Peyer's patch (tissue), 4 donors: ENCODE measurements at regions not wholly inside any gene's neighbourhood (a gene's known extent, or its start where the extent isn't known, plus 50 kb on each side); places are given as distances from the start of the nearest gene placed in this dataset.

ENCODE experiments used
- DNase-seq, 3 donors: peaks; one replicate each; pipeline ENCODE4 v3.0.0-alpha.2; 2017 to 2019
- H3K27ac ChIP-seq, 4 donors: fragments of 200-600 bp; sonication (generic); one replicate each; pipeline ENCODE4 v1.5.1; 2016 to 2019
- H3K27me3 ChIP-seq, 2 donors: fragments of 200-600 bp; sonication (generic); one replicate each; pipeline ENCODE4 v1.5.1; 2019
- H3K36me3 ChIP-seq, 3 donors: fragments of 200-600 bp; sonication (generic); one replicate each; pipeline ENCODE4 v1.5.1; 2016 to 2019
- H3K4me1 ChIP-seq, 4 donors: fragments of 200-600 bp; sonication (generic); one replicate each; pipeline ENCODE4 v1.5.1; 2016 to 2019
- H3K4me3 ChIP-seq, 4 donors: fragments of 200-600 bp; sonication (generic); 1 replicate in 3 of 4; 2 replicates in 1 of 4; pipeline ENCODE4 v1.5.1; 2016 to 2019; ENCODE audit warnings: mild to moderate bottlenecking in 1 of 4
- H3K9me3 ChIP-seq, 4 donors: fragments of 200-600 bp; sonication (generic); one replicate each; pipeline ENCODE4 v1.5.1; 2016 to 2019; ENCODE audit warnings: mild to moderate bottlenecking in 1 of 4
- POLR2A ChIP-seq, 2 donors: fragments of 450-650 bp; IDR thresholded peaks; one replicate each; pipeline ENCODE4 v1.5.1; 2017; ENCODE audit warnings: antibody characterized with exemption in 2 of 2, mild to moderate bottlenecking in 2 of 2, moderate library complexity in 2 of 2
- TF ChIP-seq, protein P1 (sequence below), 6 experiments: fragments of 450-650 bp in 4 of 6; fragments of 200-600 bp in 2 of 6; sonication (generic) in 1 of 6; IDR thresholded peaks; one replicate each; pipeline ENCODE4 v1.5.1; 2017 to 2019; ENCODE audit warnings: antibody characterized with exemption in 6 of 6, mild to moderate bottlenecking in 3 of 6, moderate library complexity in 1 of 6

DNA sequence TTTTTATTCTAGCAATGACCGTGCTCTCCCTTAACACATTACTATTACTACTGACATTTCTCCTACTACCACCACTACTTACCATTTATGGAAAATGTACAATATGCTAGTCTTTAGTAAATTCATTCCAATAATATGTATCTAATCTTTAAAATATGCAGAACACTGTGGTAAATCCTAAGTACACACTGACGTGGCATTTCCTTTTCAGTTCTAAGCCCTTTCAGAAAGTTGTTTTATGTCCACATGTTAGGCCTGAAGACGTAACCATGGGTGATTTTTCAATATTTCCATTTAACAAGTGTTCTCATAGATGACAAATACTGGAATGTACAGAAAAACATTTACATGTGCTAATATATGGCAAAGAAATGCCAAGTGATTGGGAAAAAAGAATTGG lies 268.6 kb upstream of the SLIT2 start:
- no peak for DNase-seq
- Histone ChIP-seq H3K4me3 (no peak overlapping the region), H3K27me3 (no peaks in the 10 kb centered on the region), H3K27ac (no peak overlapping the region), H3K9me3 (no peaks in the 10 kb centered on the region), H3K4me1 (no peaks in the 10 kb centered on the region), H3K36me3 (no peaks in the 10 kb centered on the region)
- no peak for TF ChIP-seq POLR2A (IDR thresholded peaks at IDR 0.05)
- TF ChIP-seq, protein P1, sequence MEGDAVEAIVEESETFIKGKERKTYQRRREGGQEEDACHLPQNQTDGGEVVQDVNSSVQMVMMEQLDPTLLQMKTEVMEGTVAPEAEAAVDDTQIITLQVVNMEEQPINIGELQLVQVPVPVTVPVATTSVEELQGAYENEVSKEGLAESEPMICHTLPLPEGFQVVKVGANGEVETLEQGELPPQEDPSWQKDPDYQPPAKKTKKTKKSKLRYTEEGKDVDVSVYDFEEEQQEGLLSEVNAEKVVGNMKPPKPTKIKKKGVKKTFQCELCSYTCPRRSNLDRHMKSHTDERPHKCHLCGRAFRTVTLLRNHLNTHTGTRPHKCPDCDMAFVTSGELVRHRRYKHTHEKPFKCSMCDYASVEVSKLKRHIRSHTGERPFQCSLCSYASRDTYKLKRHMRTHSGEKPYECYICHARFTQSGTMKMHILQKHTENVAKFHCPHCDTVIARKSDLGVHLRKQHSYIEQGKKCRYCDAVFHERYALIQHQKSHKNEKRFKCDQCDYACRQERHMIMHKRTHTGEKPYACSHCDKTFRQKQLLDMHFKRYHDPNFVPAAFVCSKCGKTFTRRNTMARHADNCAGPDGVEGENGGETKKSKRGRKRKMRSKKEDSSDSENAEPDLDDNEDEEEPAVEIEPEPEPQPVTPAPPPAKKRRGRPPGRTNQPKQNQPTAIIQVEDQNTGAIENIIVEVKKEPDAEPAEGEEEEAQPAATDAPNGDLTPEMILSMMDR (IDR thresholded peaks at IDR 0.05) = no peak

DNA sequence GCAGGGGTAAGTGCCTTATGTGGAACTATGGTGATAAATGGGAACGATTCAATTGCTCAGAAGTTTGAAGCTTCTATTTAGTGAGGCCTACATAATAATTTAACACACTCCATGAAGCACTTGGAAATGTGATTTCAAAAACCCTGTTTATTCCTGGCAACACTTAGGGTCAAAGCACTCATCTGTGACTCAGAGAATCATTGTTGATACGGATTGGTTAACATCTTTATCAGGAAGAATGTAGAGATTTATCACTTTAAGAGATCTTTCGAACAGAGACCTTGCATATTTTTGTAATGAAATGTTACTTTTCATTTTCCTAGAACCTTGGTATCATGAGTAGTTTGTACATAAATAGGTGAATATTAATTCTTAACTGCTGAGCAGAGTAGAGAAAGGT lies 269.1 kb upstream of the SLIT2 start:
- H3K4me3 ChIP-seq = no peak overlapping the region
- no peaks in the 10 kb centered on the region for H3K27me3 ChIP-seq
- H3K4me1 ChIP-seq = no peaks in the 10 kb centered on the region
- DNase-seq = no peak
- no peak overlapping the region for H3K27ac ChIP-seq
- H3K9me3 ChIP-seq = no peaks in the 10 kb centered on the region
- no peak for TF ChIP-seq POLR2A (IDR thresholded peaks at IDR 0.05)
- TF ChIP-seq, protein P1 (IDR thresholded peaks at IDR 0.05) = no peak
- H3K36me3 ChIP-seq = no peaks in the 10 kb centered on the region

DNA sequence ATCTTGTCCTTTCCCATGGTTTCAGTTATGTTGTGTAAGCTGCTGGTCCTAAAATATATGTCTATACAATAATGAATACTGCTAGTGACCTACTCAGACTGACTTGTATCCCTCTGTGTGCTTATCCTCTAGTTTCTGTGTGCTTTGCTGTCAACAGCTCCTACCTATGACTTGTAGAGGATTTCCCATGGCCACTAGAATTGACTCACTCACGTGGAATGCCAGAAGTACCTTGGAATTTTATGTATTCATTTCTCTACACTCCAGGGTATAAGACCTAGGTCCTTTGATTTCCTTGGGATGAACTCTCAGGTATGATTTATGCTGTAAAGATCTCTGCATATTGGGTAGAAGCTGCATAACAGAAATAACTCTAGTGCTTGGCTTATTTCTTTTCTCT lies 279.9 kb upstream of the SLIT2 start:
- H3K4me1 ChIP-seq = no peaks in the 10 kb centered on the region

DNA sequence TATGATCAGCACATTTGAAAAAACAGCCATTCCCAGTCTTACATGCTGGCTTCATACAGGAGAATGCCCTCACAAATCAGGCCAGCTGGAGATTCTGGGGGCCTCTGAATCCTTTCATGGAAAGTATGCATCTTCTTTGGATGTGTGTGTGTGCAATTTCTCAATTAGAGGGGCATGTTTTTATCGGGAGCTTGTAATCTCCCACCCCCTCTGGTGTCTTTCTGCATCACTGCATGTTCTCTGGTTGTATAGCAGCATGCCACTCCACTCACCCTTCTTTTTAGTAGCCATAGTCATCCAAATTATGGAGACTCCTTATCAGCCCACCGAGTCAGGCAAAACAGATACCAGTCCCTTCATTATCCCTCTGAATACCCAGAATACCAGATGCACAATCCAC lies 282.2 kb upstream of the SLIT2 start:
- Histone ChIP-seq H3K27ac (no peak overlapping the region), H3K4me3 (no peak overlapping the region), H3K27me3 (no peaks in the 10 kb centered on the region), H3K36me3 (no peaks in the 10 kb centered on the region), H3K9me3 (peaks cover 0 to 6% (median 0%) of the 10 kb centered on the region in 4 donors), H3K4me1 (no peaks in the 10 kb centered on the region)
- DNase-seq = no peak
- TF ChIP-seq, protein P1 (IDR thresholded peaks at IDR 0.05) = no peak
- no peak for TF ChIP-seq POLR2A (IDR thresholded peaks at IDR 0.05)

More for the DNA sequence above, 279.9 kb upstream of the SLIT2 start:
- H3K4me3 ChIP-seq = no peak overlapping the region
- no peaks in the 10 kb centered on the region for H3K9me3 ChIP-seq
- no peak overlapping the region for H3K27ac ChIP-seq
- no peaks in the 10 kb centered on the region for H3K27me3 ChIP-seq
- TF ChIP-seq, protein P1 (IDR thresholded peaks at IDR 0.05) = no peak
- TF ChIP-seq POLR2A (IDR thresholded peaks at IDR 0.05) = no peak
- no peaks in the 10 kb centered on the region for H3K36me3 ChIP-seq
- no peak for DNase-seq

DNA sequence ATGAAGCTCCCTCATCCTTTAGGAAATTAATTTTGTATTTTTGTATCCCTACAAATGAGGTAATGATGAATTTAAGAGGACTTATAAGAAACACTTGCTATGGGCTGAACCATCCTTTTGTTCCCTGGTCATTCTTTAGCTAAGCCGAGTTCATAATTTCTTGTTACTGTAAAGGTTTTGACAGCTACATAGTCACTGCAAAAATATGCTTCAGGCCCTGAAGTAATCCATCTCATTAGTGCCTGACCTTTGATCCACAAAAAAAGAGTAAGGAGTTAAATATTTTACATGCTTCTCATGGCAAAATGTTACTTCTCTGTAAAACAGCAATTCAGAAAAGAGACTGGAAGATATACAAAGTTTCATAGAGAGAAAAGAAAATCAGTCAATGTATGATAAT lies 290.6 kb upstream of the SLIT2 start:
- H3K27me3 ChIP-seq = no peaks in the 10 kb centered on the region
- H3K4me3 ChIP-seq = no peak overlapping the region
- DNase-seq = no peak
- H3K4me1 ChIP-seq = no peaks in the 10 kb centered on the region
- H3K27ac ChIP-seq = no peak overlapping the region
- peaks cover 0 to 5% (median 0%) of the 10 kb centered on the region in 4 donors for H3K9me3 ChIP-seq
- no peak for TF ChIP-seq POLR2A (IDR thresholded peaks at IDR 0.05)
- TF ChIP-seq, protein P1 (IDR thresholded peaks at IDR 0.05) = no peak
- H3K36me3 ChIP-seq = no peaks in the 10 kb centered on the region

DNA sequence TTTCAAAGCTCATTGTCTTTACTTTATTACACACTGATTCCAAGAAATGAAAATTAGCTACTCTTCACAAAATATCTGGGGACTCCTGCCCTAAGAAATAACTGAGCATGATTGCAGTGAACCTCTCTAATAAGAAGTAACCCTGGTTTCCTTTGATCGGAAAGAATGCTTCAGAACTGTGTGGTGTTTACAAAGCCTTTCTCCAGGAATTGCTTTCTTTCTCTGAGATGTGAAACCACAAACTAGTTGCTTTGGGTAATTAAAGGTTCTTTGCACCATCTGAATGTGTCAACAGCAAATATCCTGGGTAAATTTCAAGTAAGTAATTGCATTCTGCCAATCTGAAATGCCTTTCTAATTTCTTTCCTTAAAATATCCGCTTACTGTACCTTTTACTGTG lies 292.9 kb upstream of the SLIT2 start:
- Histone ChIP-seq H3K27ac (no peak overlapping the region), H3K9me3 (no peaks in the 10 kb centered on the region), H3K27me3 (no peaks in the 10 kb centered on the region), H3K4me3 (no peak overlapping the region), H3K36me3 (no peaks in the 10 kb centered on the region), H3K4me1 (no peaks in the 10 kb centered on the region)
- DNase-seq = no peak
- no peak for TF ChIP-seq POLR2A (IDR thresholded peaks at IDR 0.05)
- TF ChIP-seq, protein P1 (IDR thresholded peaks at IDR 0.05) = no peak
